ENCODE measurements at regions not wholly inside any gene's neighbourhood (a gene's known extent, or its start where the extent isn't known, plus 50 kb on each side); places are given as distances from the start of the nearest gene placed in this dataset.

DNA sequence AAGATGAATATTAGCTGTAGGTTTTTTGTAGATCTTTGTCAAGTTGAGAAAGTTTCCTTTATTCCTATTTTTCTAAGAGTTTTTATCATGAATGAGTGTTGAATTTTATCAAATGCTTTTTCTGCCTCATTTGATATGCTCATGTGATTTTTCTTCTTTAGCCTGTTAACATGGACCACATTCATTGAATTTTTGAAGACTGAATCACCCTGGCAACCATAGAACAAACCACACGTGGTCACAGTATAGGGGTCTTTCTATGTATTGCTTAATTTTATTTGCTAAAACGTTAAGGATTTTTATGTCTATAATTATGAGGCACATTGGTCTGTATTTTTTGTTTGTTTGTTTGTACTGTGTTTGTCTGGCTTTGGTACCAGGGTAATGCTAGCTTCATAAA is 201.7 kb upstream of the CWC22 start:
- TF ChIP-seq POLR2A (IDR thresholded peaks at IDR 0.05): no peak
- TF ChIP-seq, protein P1, sequence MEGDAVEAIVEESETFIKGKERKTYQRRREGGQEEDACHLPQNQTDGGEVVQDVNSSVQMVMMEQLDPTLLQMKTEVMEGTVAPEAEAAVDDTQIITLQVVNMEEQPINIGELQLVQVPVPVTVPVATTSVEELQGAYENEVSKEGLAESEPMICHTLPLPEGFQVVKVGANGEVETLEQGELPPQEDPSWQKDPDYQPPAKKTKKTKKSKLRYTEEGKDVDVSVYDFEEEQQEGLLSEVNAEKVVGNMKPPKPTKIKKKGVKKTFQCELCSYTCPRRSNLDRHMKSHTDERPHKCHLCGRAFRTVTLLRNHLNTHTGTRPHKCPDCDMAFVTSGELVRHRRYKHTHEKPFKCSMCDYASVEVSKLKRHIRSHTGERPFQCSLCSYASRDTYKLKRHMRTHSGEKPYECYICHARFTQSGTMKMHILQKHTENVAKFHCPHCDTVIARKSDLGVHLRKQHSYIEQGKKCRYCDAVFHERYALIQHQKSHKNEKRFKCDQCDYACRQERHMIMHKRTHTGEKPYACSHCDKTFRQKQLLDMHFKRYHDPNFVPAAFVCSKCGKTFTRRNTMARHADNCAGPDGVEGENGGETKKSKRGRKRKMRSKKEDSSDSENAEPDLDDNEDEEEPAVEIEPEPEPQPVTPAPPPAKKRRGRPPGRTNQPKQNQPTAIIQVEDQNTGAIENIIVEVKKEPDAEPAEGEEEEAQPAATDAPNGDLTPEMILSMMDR (IDR thresholded peaks at IDR 0.05): no peak
- TF ChIP-seq EP300 (IDR thresholded peaks at IDR 0.05): no peak
- Histone ChIP-seq H3K27ac (no peak overlapping the region), H3K9me3 (no peaks in the 10 kb centered on the region), H3K4me1 (ENCODE audit: insufficient read depth) (no peaks in the 10 kb centered on the region), H3K4me3 (no peak overlapping the region), H3K36me3 (no peaks in the 10 kb centered on the region), H3K27me3 (no peaks in the 10 kb centered on the region)
- 62 to 68% (median 63%) methylated on average over 2 of the region's 2 CpGs for WGBS, 3 donors
- DNase-seq: no peak
- intact Hi-C loops (cut with DNase I): no loop called here

- Histone ChIP-seq H3K27ac (no peak overlapping the region), H3K9me3 (no peaks in the 10 kb centered on the region), H3K36me3 (no peaks in the 10 kb centered on the region), H3K4me1 (ENCODE audit: insufficient read depth) (peaks cover 3% of the 10 kb centered on the region), H3K4me3 (no peak overlapping the region), H3K27me3 (no peaks in the 10 kb centered on the region)
- TF ChIP-seq POLR2A (IDR thresholded peaks at IDR 0.05) (no peak), EP300 (IDR thresholded peaks at IDR 0.05) (no peak)
- TF ChIP-seq, protein P1 (IDR thresholded peaks at IDR 0.05): no peak
- intact Hi-C loops (cut with DNase I): no loop called here
- DNase-seq: no peak
- 86 to 90% (median 89%) methylated on average over 6 of the region's 6 CpGs for WGBS, 3 donors
These were observed 198.6 kb upstream of the CWC22 start for GRCh38 chr2:180205621-180206235.

- WGBS, 3 donors: 95 to 100% (median 96%) methylated on average over 2 of the region's 2 CpGs
- DNase-seq: no peak
- no peak overlapping the region for H3K27ac ChIP-seq
- no peaks in the 10 kb centered on the region for H3K9me3 ChIP-seq
- no peaks in the 10 kb centered on the region for H3K36me3 ChIP-seq
- H3K4me3 ChIP-seq: no peak overlapping the region
- no peak for TF ChIP-seq EP300 (IDR thresholded peaks at IDR 0.05)
- TF ChIP-seq, protein P1 (IDR thresholded peaks at IDR 0.05): no peak
- TF ChIP-seq POLR2A (IDR thresholded peaks at IDR 0.05): no peak
- peaks cover 3% of the 10 kb centered on the region for H3K4me1 ChIP-seq (ENCODE audit: insufficient read depth)
- no peaks in the 10 kb centered on the region for H3K27me3 ChIP-seq
- intact Hi-C loops (cut with DNase I): no loop called here
These were observed 196.9 kb upstream of the CWC22 start for GRCh38 chr2:180203972-180204371.

GRCh38 chr2:180202467-180202951 is 195.4 kb upstream of the CWC22 start:
- WGBS, 3 donors: 3 to 10% (median 5%) methylated on average over 7 of the region's 7 CpGs

More at GRCh38 chr2:180202467-180202951, 195.4 kb upstream of the CWC22 start:
- Histone ChIP-seq H3K27ac (no peak overlapping the region), H3K4me3 (peak overlapping the region; percentile 13), H3K27me3 (no peaks in the 10 kb centered on the region), H3K9me3 (no peaks in the 10 kb centered on the region), H3K36me3 (no peaks in the 10 kb centered on the region), H3K4me1 (ENCODE audit: insufficient read depth) (peaks cover 3% of the 10 kb centered on the region)
- TF ChIP-seq EP300 (IDR thresholded peaks at IDR 0.05) (no peak), POLR2A (IDR thresholded peaks at IDR 0.05) (no peak)
- TF ChIP-seq, protein P1 (IDR thresholded peaks at IDR 0.05): no peak
- no peak for DNase-seq
- intact Hi-C loops (cut with DNase I): no loop called here
